DMS153 treated with DMSO at 0.1 percent for 48 hours (cell line): ENCODE measurements at regions not wholly inside any gene's neighbourhood (a gene's known extent, or its start where the extent isn't known, plus 50 kb on each side); places are given as distances from the start of the nearest gene placed in this dataset.

Experiments used
- DNase-seq: peaks from one replicate; lab custom pipeline; 2025; ENCODE audit not compliant: unreplicated experiment; lab: John Stamatoyannopoulos, UW

- no peak for DNase-seq
These were observed 291.7 kb downstream of the SMOC2 start for GRCh38 chr6:168732676-168733075.

DNA sequence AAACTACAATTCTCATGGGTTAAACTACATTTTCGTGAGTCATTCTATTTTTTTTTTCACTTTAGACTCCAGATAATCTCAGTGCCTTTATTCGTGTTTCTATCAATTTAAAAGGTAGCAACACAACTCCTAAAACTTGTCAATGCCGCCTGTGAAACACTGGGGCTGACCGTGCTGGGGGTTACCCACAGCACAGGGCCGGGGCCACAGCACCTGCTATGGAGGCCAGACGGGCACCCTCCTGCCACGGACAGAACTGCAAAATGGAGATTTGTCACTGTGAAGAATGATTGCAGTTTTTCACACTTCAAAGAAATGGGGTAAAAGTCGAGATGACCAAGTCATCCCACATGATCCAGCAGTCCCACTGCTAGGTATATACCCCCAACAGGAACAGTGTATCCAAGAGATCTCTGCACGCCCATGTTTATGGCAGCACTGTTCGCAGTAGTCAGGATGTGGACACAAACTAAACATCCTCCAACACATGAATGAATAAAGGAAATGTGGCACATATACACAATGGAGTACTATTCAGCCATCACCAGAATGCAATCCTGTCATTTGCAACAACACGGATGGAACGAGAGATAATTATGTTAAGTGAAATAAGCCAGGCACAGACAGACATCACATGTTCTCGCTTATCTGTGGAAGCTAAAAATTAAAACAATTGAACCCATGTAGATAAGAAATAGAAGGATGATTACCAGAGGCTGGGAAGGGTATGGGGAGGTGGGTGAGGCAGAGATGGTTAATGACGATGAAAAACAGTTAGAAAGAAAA lies 290.1 kb downstream of the SMOC2 start:
- DNase-seq = no peak

- DNase-seq = no peak
These were observed 287.1 kb downstream of the SMOC2 start for GRCh38 chr6:168728056-168728455.

DNA sequence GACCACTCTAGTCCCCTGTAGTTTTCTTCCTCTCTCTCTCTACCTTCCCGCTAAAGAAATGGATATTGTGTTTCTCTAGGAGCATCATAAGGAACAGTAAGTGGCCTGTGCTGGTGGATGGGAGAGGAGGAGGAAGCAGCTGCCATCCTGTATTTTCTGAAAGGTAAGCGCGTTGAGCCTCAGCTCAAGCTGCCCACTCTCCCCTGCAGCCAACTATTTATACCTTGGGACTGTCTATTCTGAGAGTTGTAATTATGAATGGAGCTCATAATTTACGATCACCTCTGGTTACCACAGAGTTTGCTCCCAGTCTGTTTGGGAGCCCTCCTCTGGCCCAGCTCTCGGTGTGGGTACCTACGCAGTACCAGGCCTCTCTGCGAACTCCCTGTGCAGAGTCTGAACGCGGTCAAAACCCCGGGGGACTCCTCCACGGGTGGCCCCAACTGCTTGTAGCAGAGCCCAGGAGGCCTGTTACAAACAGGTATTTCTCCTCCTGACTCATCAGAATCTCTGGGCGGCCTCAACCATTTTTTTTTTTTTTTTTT lies 285.4 kb downstream of the SMOC2 start:
- DNase-seq = no peak

GRCh38 chr6:168725802-168726201 lies 284.8 kb downstream of the SMOC2 start:
- no peak for DNase-seq

- no peak for DNase-seq
These were observed 283.9 kb downstream of the SMOC2 start for GRCh38 chr6:168724669-168725570.

GRCh38 chr6:168724033-168724432 lies 283.0 kb downstream of the SMOC2 start:
- DNase-seq = no peak

GRCh38 chr6:168722397-168722796 lies 281.4 kb downstream of the SMOC2 start:
- DNase-seq = no peak

GRCh38 chr6:168721571-168721970 lies 280.6 kb downstream of the SMOC2 start:
- no peak for DNase-seq

DNA sequence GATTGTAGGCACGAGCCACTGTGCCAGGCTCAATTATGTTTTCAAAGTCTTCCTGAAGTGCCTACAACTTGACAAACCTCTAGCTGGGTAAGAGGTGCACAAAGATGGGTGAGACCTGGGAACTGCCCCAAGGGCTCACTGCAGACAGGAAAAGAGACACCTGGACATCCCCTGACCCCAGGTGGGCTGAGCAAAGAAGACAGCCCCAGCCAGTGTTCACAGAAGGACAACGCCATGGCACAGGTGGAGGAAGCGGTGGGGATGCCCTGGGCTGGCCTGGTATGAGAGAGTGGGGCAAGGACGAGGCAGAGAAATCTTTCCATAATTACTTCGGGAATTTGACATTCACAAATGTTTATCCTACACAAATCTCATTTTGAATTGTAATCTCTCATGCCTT lies 278.9 kb downstream of the SMOC2 start:
- no peak for DNase-seq

DNA sequence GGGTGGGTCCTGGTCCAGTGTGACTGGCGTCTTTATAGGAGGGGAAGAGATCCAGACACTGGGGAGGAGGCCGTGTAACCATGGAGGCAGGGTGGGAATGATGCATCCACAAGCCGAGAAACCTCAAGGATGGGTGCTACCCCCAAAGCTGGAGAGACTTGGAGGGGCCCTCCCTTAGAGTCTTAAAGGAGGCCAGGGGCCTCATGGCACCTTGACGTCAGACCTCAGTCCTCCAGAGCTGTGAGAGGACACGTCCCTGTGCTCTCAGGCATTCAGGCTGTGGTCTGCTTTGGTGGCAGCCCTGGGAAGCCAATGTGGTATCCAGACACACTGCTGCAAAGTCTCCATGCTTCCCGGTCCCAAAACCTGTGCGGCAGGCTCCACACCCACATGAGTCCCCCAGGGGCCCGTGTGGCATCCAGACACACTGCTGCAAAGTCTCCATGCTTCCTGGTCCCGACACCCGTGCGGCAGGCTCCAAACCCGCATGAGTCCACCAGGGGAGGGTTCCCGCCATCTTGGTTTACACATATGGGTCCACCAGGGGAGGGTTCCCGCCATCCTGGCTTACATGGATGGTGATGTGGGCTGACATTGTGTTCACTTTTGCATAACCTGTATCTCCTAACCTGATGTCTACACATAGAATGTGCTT lies 278.0 kb downstream of the SMOC2 start:
- no peak for DNase-seq
